Gastrocnemius medialis (tissue), 4 donors: ENCODE measurements at regions not wholly inside any gene's neighbourhood (a gene's known extent, or its start where the extent isn't known, plus 50 kb on each side); places are given as distances from the start of the nearest gene placed in this dataset.

Source experiments
- ATAC-seq, 2 donors: fragments of 150-250 bp; one replicate each; pipeline ENCODE4 v1.9.1; 2016
- DNase-seq, 2 donors: peaks; one replicate each; pipeline ENCODE4 v3.0.0-alpha.2; 2019
- H3K27ac ChIP-seq, 4 donors: fragments of 200-600 bp; sonication (generic); 1 replicate in 1 of 4; 2 replicates in 3 of 4; pipeline ENCODE4 v1.5.1; 2016 to 2018; ENCODE audit warnings: mild to moderate bottlenecking in 2 of 4, moderate library complexity in 1 of 4
- H3K27me3 ChIP-seq, 3 donors: fragments of 200-600 bp; sonication (generic) in 2 of 3; 1 replicate in 1 of 3; 2 replicates in 2 of 3; pipeline versions ENCODE4 v1.5.1 to v1.6.0; 2016 to 2019; ENCODE audit warnings: mild to moderate bottlenecking in 1 of 3, moderate library complexity in 1 of 3
- H3K36me3 ChIP-seq, 2 donors: fragments of 200-600 bp; sonication (generic) in 1 of 2; one replicate each; pipeline ENCODE4 v1.5.1; 2017 to 2018
- H3K4me1 ChIP-seq, 2 donors: fragments of 200-600 bp; sonication (generic) in 1 of 2; one replicate each; pipeline ENCODE4 v1.5.1; 2016 to 2017; ENCODE audit warnings: mild to moderate bottlenecking in 2 of 2
- H3K4me3 ChIP-seq, 4 donors: fragments of 200-600 bp; sonication (generic) in 3 of 4; 1 replicate in 1 of 4; 2 replicates in 3 of 4; pipeline ENCODE4 v1.5.1; 2016 to 2019; ENCODE audit warnings: mild to moderate bottlenecking in 2 of 4
- H3K9me3 ChIP-seq, 3 donors: fragments of 200-600 bp; sonication (generic) in 2 of 3; 1 replicate in 1 of 3; 2 replicates in 2 of 3; pipeline ENCODE4 v1.5.1; 2016 to 2019
- CTCF ChIP-seq, 5 experiments: fragments of 450-650 bp in 3 of 5; fragments of 200-600 bp in 2 of 5; sonication (generic) in 2 of 5; IDR thresholded peaks in 4 of 5; conservative IDR thresholded peaks in 1 of 5; 1 replicate in 4 of 5; 2 replicates in 1 of 5; pipeline ENCODE4 v1.5.1; 2016 to 2019; ENCODE audit warnings: antibody characterized with exemption in 5 of 5, mild to moderate bottlenecking in 3 of 5, moderate library complexity in 3 of 5
- POLR2A ChIP-seq, 2 donors: fragments of 450-650 bp; IDR thresholded peaks; one replicate each; pipeline ENCODE4 v1.6.1; 2017; ENCODE audit warnings: antibody characterized with exemption in 2 of 2, mild to moderate bottlenecking in 2 of 2, moderate library complexity in 2 of 2
- in situ Hi-C, 4 donors: fragments of 200-750 bp; cut with MboI; loops; one replicate each; pipeline versions ENCODE4 v1.15.0 to v1.8.0; 2017; ENCODE audit warnings: low sequenced_read_pairs in 4 of 4
- intact Hi-C: fragments of 100-400 bp; cut with DNase I; formaldehyde crosslinking; loops from one replicate; pipeline ENCODE4 v1.15.1; 2023; ENCODE audit warnings: low total_unique reads

- intact Hi-C loops: no loop called here
- ATAC-seq: no peak
- H3K36me3 ChIP-seq: no peaks in the 10 kb centered on the region
- no peak overlapping the region for H3K27ac ChIP-seq
- no peak for DNase-seq
- H3K4me3 ChIP-seq: no peak overlapping the region
- no peak for TF ChIP-seq POLR2A (IDR thresholded peaks at IDR 0.05)
- no peak for TF ChIP-seq CTCF (IDR thresholded peaks at IDR 0.05 in 4 of 5, conservative IDR thresholded peaks at IDR 0.05 in 1 of 5)
- no peaks in the 10 kb centered on the region for H3K27me3 ChIP-seq
- H3K9me3 ChIP-seq: no peaks in the 10 kb centered on the region
- in situ Hi-C loops: loop anchor here in 1 of 4 donors (10.0 kb wide), 1 partner anchor 57 kb away; no protein-coding TSS in a partner anchor
- H3K4me1 ChIP-seq: no peaks in the 10 kb centered on the region
Observed at GRCh38 chr9:31847963-31848362, 536.5 kb upstream of the ACO1 start.

DNA sequence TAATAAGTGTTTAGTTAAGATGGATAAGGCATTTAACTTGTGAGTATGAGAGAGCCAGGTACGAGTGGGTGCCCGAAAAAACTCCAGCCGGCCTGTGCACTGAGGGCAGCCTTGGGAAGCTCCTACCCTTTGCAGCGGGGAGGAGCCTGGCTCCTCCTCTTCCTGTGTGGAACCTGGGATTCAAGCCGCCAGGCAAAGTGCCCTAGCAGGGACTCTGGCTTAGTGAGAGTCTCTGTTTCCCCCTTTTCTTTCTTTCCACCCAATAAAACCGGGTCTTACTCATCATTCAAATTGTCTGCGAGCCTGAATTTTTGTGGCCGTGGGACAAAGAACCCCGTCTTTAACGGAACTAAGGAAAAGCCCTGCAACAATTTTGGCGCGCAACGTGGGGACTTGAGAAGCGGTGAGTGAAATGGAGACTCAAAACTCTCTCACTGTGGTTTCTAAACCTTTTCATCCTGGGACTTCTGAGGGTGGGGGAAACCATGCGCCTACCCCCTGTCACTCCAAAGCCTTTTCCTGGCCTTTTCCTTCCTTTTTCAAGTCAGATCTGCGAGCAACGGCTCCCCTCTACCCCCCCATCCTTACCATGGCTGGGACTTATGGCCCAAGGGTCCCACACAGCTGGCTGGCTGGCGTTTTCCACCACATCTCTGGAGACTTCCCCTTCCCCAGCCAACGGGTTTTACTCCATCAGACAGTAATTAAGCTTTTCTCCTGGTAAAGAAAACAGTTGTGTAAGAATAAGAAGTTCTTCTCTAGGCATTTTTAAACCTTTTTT lies 535.7 kb upstream of the ACO1 start:
- Histone ChIP-seq H3K27me3 (no peaks in the 10 kb centered on the region), H3K4me1 (no peaks in the 10 kb centered on the region), H3K4me3 (no peak overlapping the region), H3K27ac (no peak overlapping the region), H3K9me3 (no peaks in the 10 kb centered on the region), H3K36me3 (no peaks in the 10 kb centered on the region)
- no peak for TF ChIP-seq POLR2A (IDR thresholded peaks at IDR 0.05)
- intact Hi-C loops: no loop called here
- DNase-seq: no peak
- in situ Hi-C loops: loop anchor here in 1 of 4 donors (10.0 kb wide), 1 partner anchor 56 kb away; no protein-coding TSS in a partner anchor
- ATAC-seq: no peak

GRCh38 chr9:31854187-31854586 lies 530.3 kb upstream of the ACO1 start:
- Histone ChIP-seq H3K36me3 (no peaks in the 10 kb centered on the region), H3K9me3 (no peaks in the 10 kb centered on the region), H3K4me1 (no peaks in the 10 kb centered on the region), H3K27me3 (no peaks in the 10 kb centered on the region), H3K27ac (no peak overlapping the region), H3K4me3 (no peak overlapping the region)
- in situ Hi-C loops (loop anchor here in 1 of 4 donors (25.0 kb wide), 1 partner anchor 108 kb away; no protein-coding TSS in a partner anchor), intact Hi-C loops (no loop called here)
- no peak for DNase-seq
- no peak for TF ChIP-seq POLR2A (IDR thresholded peaks at IDR 0.05)
- TF ChIP-seq CTCF (IDR thresholded peaks at IDR 0.05 in 4 of 5, conservative IDR thresholded peaks at IDR 0.05 in 1 of 5): no peak
- ATAC-seq: no peak

- Histone ChIP-seq H3K27ac (no peak overlapping the region), H3K27me3 (no peaks in the 10 kb centered on the region), H3K36me3 (no peaks in the 10 kb centered on the region), H3K9me3 (no peaks in the 10 kb centered on the region), H3K4me3 (no peak overlapping the region), H3K4me1 (no peaks in the 10 kb centered on the region)
- in situ Hi-C loops: loop anchor here in 1 of 4 donors (25.0 kb wide), 1 partner anchor 93 kb away; no protein-coding TSS in a partner anchor
- no peak for TF ChIP-seq POLR2A (IDR thresholded peaks at IDR 0.05)
- no peak for TF ChIP-seq CTCF (IDR thresholded peaks at IDR 0.05 in 4 of 5, conservative IDR thresholded peaks at IDR 0.05 in 1 of 5)
- intact Hi-C loops: no loop called here
- DNase-seq (no peak), ATAC-seq (no peak)
Observed at GRCh38 chr9:31868830-31869229, 515.6 kb upstream of the ACO1 start.

- TF ChIP-seq CTCF (IDR thresholded peaks at IDR 0.05 in 4 of 5, conservative IDR thresholded peaks at IDR 0.05 in 1 of 5) (no peak), POLR2A (IDR thresholded peaks at IDR 0.05) (no peak)
Observed at GRCh38 chr9:31870276-31870675, 514.2 kb upstream of the ACO1 start.

More at GRCh38 chr9:31870276-31870675, 514.2 kb upstream of the ACO1 start:
- Histone ChIP-seq H3K36me3 (no peaks in the 10 kb centered on the region), H3K27ac (no peak overlapping the region), H3K9me3 (no peaks in the 10 kb centered on the region), H3K4me3 (no peak overlapping the region), H3K27me3 (no peaks in the 10 kb centered on the region), H3K4me1 (no peaks in the 10 kb centered on the region)
- DNase-seq: no peak
- no peak for ATAC-seq
- in situ Hi-C loops: loop anchor here in 1 of 4 donors (25.0 kb wide), 1 partner anchor 92 kb away; no protein-coding TSS in a partner anchor
- intact Hi-C loops: no loop called here
